ENCODE measurements at regions not wholly inside any gene's neighbourhood (a gene's known extent, or its start where the extent isn't known, plus 50 kb on each side); places are given as distances from the start of the nearest gene placed in this dataset.
A peak's percentile ranks its signal among the peaks of the same experiment; 100 is the strongest.

- no peak for DNase-seq (ENCODE audit: low spot score)
Measured at GRCh38 chr5:54680998-54681397, 163.4 kb downstream of the SNX18 start.

GRCh38 chr5:54679686-54680085, 162.1 kb downstream of the SNX18 start:
- DNase-seq (ENCODE audit: low spot score), result no peak

DNA sequence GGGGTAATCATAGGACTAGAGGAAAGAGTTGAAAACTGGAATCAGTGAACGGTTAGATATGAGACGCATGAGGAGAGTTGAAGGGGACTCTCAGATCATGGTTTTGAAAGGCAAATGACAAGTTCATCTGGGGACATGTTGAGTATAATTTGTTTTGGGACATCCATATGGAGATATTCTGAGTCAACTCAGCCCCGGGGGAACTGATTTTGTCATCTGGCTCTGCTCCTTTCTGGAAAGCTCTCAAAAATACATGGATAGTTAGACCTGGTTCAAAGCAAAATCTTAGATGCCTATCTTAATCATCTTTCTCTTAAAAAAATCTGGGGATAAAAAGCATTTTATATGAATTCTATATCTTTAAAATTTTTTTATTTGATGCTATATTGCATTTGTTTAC, 161.2 kb downstream of the SNX18 start:
- no peak for DNase-seq (ENCODE audit: low spot score)

DNA sequence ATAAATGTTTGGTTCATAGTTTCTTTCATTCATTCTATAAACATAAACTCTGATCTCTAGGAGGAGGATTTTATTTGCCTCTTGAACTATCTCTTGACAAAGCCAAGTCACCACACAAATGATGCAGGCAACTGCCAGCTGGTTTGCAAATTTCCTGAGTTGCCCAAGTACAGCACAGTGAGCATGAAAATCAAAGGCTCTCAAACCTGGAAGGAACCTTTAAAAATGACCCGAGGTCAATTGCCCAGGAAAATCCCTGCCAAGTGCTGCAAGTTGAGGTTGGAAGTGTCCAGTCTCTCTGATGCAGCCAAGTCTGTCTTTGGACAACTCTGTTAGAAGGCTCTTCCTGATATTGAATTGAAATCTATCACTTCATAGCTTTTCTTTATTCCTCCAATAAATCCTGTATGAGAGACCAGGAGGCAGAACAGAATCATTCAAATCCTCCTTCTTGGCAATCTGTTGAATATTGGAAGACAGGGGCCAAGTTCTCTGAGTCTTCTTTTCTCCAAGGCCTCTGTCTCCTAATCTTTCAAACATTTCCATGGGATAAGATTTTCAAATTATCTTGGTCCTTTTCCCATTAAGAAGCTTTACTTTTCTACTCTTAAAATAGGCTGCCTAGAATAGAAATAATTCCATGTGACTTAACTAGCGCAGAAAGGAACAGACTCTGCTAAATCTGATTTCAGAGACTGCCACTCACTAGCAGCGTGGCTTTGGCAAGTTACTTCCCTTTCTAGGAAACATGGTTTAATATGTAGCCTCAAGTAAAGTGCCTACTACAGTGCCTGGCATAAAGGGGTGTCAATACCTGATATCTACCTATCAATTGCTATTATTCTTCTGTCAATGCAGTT, 159.2 kb downstream of the SNX18 start:
- DNase-seq (ENCODE audit: low spot score), result no peak

- no peak for DNase-seq (ENCODE audit: low spot score)
Measured at GRCh38 chr5:54673523-54674225, 156.1 kb downstream of the SNX18 start.

DNA sequence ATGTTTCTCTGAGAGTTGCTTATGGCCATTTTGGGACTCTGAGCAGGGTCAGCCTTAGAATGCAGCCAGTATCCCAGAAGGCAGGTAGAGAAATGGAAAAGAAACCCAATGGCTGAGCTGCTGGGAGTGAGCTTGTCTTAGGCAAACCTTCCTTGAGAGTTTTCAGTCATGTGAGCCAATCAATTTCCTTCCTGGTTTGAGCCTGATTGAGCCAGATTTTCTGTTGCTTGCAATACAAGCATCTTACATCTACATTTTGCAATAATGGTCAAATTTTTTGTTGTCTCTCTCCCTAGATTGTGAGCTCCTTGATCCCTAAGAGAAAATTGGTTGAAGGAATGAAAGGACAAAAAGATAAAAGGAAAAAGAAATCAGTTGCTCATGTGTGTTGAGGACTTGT, 155.3 kb downstream of the SNX18 start:
- no peak for DNase-seq (ENCODE audit: low spot score)

- no peak for DNase-seq (ENCODE audit: low spot score)
Measured at GRCh38 chr5:54671681-54672080, 154.1 kb downstream of the SNX18 start.

- DNase-seq (ENCODE audit: low spot score), result no peak
Measured at GRCh38 chr5:54671111-54671531, 153.6 kb downstream of the SNX18 start.

GRCh38 chr5:54670281-54670680, 152.7 kb downstream of the SNX18 start:
- DNase-seq (ENCODE audit: low spot score), result no peak

- no peak for DNase-seq (ENCODE audit: low spot score)
Measured at GRCh38 chr5:54669845-54670244, 152.3 kb downstream of the SNX18 start.

DNA sequence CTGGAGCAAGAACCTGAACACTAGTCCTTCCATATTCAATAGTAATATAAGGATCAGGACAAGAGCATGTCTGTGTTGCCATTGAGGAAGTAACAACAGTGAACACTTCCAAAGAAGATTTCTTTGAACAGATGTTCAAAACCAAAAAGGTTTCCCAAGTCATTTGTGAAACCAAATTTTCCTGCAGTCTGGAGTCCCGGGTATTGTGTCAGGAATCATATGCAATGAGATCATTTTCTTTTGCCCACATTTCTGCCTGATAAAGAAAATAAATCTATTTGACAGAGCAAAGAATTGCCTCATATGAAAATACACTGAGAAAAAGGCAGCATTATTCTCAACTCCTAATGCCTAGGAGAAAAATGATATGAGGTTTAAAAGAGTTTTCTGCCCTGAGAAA, 151.7 kb downstream of the SNX18 start:
- DNase-seq (ENCODE audit: low spot score), result peak; percentile 39

GRCh38 chr5:54668096-54668495, 150.5 kb downstream of the SNX18 start:
- DNase-seq (ENCODE audit: low spot score), result no peak

GRCh38 chr5:54667136-54667535, 149.6 kb downstream of the SNX18 start:
- no peak for DNase-seq (ENCODE audit: low spot score)

GRCh38 chr5:54663866-54664265, 146.3 kb downstream of the SNX18 start:
- DNase-seq (ENCODE audit: low spot score), result peak; percentile 61

GRCh38 chr5:54661111-54661510, 143.6 kb downstream of the SNX18 start:
- no peak for DNase-seq (ENCODE audit: low spot score)

- no peak for DNase-seq (ENCODE audit: low spot score)
Measured at GRCh38 chr5:54659700-54660131, 142.2 kb downstream of the SNX18 start.

- DNase-seq (ENCODE audit: low spot score), result peak; percentile 64
Measured at GRCh38 chr5:54658010-54658409, 140.5 kb downstream of the SNX18 start.

DNA sequence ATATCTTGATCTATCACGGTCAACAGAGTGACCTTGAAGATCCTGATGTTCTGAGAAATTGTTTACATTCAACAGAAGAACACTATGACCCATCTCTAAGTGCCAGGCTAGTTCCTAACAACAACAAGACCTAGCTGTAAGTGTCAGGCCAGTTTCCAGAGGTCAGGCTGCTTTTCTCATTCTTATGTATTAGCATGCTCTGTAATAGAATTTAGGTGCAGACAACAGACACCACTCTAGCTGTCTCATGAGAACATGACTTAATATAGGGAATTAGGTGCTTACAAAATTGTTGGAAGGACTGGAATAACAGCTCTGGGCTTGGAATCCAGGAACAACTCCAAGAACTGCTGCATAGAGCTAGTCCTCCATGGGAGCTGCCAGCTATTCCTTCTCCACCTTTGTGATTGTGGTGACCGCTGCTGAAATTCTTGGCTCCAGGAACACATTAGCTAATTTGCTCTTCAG, 138.7 kb downstream of the SNX18 start:
- no peak for DNase-seq (ENCODE audit: low spot score)

- DNase-seq (ENCODE audit: low spot score), result no peak
Measured at GRCh38 chr5:54655761-54656160, 138.2 kb downstream of the SNX18 start.

- no peak for DNase-seq (ENCODE audit: low spot score)
Measured at GRCh38 chr5:54655266-54655665, 137.7 kb downstream of the SNX18 start.

GRCh38 chr5:54653956-54654614, 136.5 kb downstream of the SNX18 start:
- DNase-seq (ENCODE audit: low spot score), result no peak

- peak; percentile 65 for DNase-seq (ENCODE audit: low spot score)
Measured at GRCh38 chr5:54651482-54652076, 134.0 kb downstream of the SNX18 start.

Measured in H4 (cell line).